ENCODE measurements at regions not wholly inside any gene's neighbourhood (a gene's known extent, or its start where the extent isn't known, plus 50 kb on each side); places are given as distances from the start of the nearest gene placed in this dataset.

DNA sequence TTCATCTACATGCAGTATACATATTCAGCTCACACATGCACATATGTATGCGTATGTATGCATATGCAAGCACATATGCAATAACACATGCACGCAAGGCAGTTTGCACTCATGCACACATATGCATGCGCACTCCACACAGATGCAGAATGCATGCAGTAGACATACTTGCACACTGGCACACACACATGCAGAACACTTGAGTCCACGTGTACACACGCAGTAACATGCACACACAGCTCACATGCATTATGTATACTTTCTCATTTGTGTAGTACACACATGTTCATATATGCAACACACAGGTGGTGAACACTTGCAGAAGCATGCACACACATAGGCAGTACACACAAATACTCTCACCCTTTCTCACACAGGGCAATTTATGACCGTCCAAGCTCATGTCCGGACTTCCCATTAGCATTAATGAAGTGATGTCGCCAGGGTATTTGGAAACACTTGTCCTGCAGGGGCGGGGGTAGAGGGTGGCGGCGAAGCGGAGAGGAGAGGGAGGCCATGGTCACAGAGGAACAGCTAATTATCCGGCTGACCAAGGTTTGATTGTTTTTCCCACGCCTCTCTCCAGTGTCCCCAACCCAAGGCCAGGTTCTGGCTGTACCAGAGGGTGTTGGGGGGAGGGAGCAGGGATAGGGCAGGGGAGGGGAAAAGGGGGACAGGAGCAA lies 91.3 kb downstream of the VEGFA start:
- TF ChIP-seq, protein P1, sequence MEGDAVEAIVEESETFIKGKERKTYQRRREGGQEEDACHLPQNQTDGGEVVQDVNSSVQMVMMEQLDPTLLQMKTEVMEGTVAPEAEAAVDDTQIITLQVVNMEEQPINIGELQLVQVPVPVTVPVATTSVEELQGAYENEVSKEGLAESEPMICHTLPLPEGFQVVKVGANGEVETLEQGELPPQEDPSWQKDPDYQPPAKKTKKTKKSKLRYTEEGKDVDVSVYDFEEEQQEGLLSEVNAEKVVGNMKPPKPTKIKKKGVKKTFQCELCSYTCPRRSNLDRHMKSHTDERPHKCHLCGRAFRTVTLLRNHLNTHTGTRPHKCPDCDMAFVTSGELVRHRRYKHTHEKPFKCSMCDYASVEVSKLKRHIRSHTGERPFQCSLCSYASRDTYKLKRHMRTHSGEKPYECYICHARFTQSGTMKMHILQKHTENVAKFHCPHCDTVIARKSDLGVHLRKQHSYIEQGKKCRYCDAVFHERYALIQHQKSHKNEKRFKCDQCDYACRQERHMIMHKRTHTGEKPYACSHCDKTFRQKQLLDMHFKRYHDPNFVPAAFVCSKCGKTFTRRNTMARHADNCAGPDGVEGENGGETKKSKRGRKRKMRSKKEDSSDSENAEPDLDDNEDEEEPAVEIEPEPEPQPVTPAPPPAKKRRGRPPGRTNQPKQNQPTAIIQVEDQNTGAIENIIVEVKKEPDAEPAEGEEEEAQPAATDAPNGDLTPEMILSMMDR (conservative IDR thresholded peaks at IDR 0.05), result no peak
- no peak overlapping the region for H3K27ac ChIP-seq

DNA sequence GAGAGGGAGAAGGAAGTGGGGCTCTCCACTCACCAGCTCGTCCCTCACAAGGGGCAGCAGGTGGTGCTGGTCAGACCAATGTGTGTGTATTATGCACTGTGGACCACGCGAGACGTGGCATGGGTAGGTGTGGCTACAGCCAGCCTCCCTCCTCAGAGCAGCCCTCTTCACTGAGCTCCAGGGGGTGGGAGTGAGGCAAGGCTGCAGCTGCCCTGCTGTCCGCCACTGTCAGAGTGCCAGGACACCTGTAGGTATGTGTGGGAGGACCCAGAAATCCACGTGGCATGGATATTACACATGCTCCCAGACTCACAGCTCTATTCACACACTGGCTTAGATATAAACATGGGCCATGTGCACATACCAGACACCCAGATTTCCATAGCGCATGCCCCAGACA lies 90.3 kb downstream of the VEGFA start:
- TF ChIP-seq, protein P1 (conservative IDR thresholded peaks at IDR 0.05), result no peak
- no peak overlapping the region for H3K27ac ChIP-seq

DNA sequence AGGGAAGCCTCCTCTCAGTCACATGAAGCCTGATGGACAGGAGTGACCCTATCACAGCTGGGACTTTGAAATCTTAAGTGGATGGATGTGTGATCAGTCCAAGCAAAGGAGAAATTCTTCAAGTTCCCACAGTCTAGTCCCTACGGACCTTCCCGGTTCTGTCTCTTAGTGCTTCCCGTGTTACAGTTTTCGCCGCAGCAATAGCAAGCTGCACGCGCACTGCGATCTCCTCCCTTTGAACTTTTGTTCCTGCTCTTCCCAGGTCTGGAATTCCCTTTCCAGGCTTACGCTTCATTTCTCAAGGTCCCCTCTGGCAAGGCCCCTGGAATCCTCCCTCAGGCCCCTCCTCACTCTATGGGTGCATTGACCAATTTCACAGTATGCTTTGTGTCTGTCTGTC lies 89.2 kb downstream of the VEGFA start:
- TF ChIP-seq, protein P1 (conservative IDR thresholded peaks at IDR 0.05), result no peak

DNA sequence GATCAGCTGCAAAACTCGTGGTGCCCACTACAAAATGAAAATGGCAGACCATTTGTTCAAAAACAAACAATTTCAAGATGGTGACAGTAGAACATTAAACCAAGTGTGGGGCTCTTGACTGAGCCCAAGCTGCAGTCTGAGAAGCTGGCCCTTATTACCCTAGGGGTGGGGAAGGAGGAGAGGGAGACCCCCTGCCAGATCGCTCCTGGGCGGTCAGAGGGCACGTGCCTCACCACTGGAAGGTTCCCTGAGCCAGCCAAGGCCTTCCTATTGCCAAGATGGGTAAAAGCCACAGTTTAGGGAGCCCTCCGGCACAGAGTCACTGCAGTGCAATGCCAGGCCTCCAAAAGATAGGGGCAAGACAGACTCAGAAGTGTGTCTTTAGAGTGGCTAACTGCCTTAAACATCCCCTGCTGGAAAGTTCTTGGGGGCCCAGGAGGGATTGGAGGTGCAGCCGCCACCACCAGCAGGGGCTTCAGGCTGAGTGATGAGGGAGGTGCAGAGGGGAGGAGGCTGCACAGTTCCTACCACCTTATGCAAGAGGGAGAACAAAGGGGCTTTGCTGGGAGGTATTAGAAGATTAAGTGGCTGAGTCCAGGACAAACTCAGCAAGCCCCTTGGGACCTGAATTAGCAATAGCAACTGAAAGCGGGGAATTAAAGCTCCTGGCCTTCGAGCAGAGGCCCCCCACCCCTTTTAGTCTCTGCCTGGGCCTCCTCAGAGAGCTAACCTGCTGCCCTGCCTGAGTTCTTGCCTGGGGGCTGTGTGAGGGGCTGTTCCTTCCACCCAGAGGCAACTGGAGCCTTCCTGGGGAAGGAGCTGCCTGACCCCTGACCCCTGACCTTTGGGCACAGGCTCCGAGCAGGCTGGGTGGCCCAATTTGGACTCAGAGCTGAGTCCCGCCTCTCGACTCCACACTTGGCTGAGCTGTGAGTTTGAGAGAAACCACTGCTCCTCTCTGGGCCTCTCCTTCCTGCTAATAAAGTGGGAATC lies 88.4 kb downstream of the VEGFA start:
- TF ChIP-seq, protein P1 (conservative IDR thresholded peaks at IDR 0.05), result no peak
- no peak overlapping the region for H3K27ac ChIP-seq

More for the DNA sequence above, 89.2 kb downstream of the VEGFA start:
- no peak overlapping the region for H3K27ac ChIP-seq

DNA sequence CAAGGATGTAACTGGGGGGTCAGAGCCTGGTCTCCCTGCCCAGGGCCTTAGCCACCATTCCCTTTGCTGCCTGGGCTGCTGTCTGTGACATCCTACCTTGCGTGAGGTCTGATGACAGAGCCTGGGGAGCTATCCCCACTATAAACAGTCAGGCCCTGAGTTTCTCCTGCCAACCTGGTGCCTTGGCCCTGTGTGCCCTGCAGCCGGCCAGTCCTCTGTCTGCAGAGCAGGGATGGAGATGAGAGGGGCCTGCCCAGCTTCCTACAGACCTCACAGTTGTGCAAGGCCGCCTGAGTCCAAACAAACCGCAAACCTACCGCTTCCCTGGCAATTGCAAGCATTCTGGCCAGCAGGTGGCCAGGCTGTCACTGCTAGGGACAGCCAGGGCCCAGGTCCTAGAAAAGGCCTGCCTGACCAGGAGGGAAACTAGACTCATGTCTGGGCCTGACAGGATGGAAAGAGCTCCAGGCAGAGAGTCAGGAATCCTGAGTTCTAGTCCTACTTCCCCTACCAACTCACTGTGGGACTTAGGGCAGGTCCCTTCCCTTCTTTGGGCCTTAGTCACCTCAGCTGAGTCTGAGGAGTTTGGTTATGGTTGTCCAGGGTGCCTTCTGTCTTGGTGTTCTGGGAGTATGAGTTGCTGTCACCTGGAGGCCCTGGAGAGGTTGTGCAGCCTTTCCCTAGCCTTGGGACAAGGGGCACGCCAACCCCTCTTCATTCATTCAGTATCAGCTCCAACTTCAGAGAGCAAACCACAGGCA lies 86.2 kb downstream of the VEGFA start:
- TF ChIP-seq, protein P1 (conservative IDR thresholded peaks at IDR 0.05), result peak; percentile 86
- peak overlapping the region; percentile 29; the same call in 1 of the 2 replicates for H3K27ac ChIP-seq

DNA sequence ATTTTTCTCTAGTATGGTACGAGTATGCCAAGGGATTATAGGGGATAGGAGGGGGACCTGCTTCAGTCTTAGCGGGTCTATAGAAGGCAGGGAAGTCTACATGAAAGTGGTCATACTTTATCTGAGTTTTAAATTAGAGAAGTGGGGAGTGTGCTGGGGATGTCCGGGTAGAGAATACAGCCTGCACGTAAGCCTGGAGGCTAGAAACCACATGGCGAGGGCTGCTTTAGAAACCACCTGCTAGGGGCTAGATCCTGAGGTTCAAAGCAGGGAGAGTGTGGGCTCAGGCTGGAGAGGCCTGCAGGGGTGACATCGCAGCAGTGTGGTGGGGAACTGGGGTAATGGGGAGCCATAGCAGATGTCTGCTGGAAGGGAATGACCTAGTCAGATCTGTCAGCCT lies 85.2 kb downstream of the VEGFA start:
- no peak overlapping the region for H3K27ac ChIP-seq
- TF ChIP-seq, protein P1 (conservative IDR thresholded peaks at IDR 0.05), result no peak

Measured in VCaP (cell line).